Tibial nerve (tissue), 4 donors: ENCODE measurements at regions not wholly inside any gene's neighbourhood (a gene's known extent, or its start where the extent isn't known, plus 50 kb on each side); places are given as distances from the start of the nearest gene placed in this dataset.

Source experiments
- DNase-seq, 2 donors: peaks; one replicate each; pipeline ENCODE4 v3.0.0-alpha.2; 2019; ENCODE audit warnings: low spot score in 2 of 2
- H3K27ac ChIP-seq, 4 donors: fragments of 200-600 bp; sonication (generic) in 3 of 4; one replicate each; pipeline ENCODE4 v1.5.1; 2017 to 2019; ENCODE audit warnings: mild to moderate bottlenecking in 1 of 4
- H3K27me3 ChIP-seq, 2 donors: fragments of 200-600 bp; sonication (generic) in 1 of 2; one replicate each; pipeline versions ENCODE4 v1.5.1 to v1.6.0; 2017 to 2019
- H3K36me3 ChIP-seq, 3 donors: fragments of 200-600 bp; sonication (generic); one replicate each; pipeline ENCODE4 v1.5.1; 2018 to 2019
- H3K4me1 ChIP-seq, 4 donors: fragments of 200-600 bp; sonication (generic) in 3 of 4; one replicate each; pipeline ENCODE4 v1.5.1; 2017 to 2019
- H3K4me3 ChIP-seq, 4 donors: fragments of 200-600 bp; sonication (generic) in 3 of 4; one replicate each; pipeline ENCODE4 v1.5.1; 2017 to 2019; ENCODE audit warnings: mild to moderate bottlenecking in 1 of 4, moderate library complexity in 1 of 4
- H3K9me3 ChIP-seq, 4 donors: fragments of 200-600 bp; sonication (generic) in 3 of 4; one replicate each; pipeline ENCODE4 v1.5.1; 2017 to 2019
- EP300 ChIP-seq, 2 donors: sonication (generic); formaldehyde crosslinking; IDR thresholded peaks; one replicate each; pipeline ENCODE4 v1.6.1; 2017; ENCODE audit warnings: antibody characterized with exemption in 2 of 2, mild to moderate bottlenecking in 1 of 2
- POLR2A ChIP-seq, 2 donors: fragments of 450-650 bp; IDR thresholded peaks; one replicate each; pipeline ENCODE4 v1.6.1; 2017; ENCODE audit warnings: antibody characterized with exemption in 2 of 2, mild to moderate bottlenecking in 2 of 2, moderate library complexity in 2 of 2
- WGBS, 2 donors: methylation state at CpG; one replicate each; pipeline ENCODE4 v1.1.5; 2018; 5-methylcytosine and 5-hydroxymethylcytosine counted together
- TF ChIP-seq, protein P1 (sequence below), 5 experiments: fragments of 200-600 bp in 3 of 5; fragments of 450-650 bp in 2 of 5; sonication (generic) in 3 of 5; IDR thresholded peaks; one replicate each; pipeline ENCODE4 v1.5.1; 2016 to 2019; ENCODE audit warnings: antibody characterized with exemption in 5 of 5, mild to moderate bottlenecking in 3 of 5, moderate library complexity in 2 of 5

DNA sequence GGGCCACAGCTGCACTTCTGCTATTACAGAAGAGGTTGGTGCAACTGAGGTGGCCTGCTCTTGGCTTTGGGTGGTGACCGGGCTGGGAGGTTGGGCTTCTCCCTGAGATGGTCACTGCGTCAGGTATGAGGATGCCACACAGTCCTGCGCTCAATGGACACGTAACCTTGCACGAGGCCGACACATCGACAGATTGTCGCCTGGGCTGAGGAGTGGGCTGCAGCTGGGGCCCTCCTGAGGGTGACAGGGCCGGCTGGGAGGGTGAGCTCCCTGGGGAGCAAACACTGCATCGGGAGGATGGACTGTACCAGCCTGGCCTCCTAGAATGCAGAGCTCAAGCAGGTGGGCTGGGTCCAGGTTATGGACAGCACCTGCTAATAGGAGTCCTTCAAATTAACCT is 261.1 kb upstream of the ADAMTS16 start:
- 84 to 94% methylated on average over 7 to 10 of the region's 10 CpGs for WGBS, 2 donors
- Histone ChIP-seq H3K27me3 (no peaks in the 10 kb centered on the region), H3K4me3 (no peak overlapping the region)

GRCh38 chr5:4879693-4880303 is 260.3 kb upstream of the ADAMTS16 start:
- no peaks in the 10 kb centered on the region for H3K27me3 ChIP-seq
- peak; percentile 79 to 89 for DNase-seq

More for the DNA sequence above, 261.1 kb upstream of the ADAMTS16 start:
- Histone ChIP-seq H3K4me1 (peaks cover 0 to 5% (median 0%) of the 10 kb centered on the region in 4 donors), H3K36me3 (no peaks in the 10 kb centered on the region), H3K9me3 (no peaks in the 10 kb centered on the region), H3K27ac (no peak overlapping the region)
- TF ChIP-seq, protein P1, sequence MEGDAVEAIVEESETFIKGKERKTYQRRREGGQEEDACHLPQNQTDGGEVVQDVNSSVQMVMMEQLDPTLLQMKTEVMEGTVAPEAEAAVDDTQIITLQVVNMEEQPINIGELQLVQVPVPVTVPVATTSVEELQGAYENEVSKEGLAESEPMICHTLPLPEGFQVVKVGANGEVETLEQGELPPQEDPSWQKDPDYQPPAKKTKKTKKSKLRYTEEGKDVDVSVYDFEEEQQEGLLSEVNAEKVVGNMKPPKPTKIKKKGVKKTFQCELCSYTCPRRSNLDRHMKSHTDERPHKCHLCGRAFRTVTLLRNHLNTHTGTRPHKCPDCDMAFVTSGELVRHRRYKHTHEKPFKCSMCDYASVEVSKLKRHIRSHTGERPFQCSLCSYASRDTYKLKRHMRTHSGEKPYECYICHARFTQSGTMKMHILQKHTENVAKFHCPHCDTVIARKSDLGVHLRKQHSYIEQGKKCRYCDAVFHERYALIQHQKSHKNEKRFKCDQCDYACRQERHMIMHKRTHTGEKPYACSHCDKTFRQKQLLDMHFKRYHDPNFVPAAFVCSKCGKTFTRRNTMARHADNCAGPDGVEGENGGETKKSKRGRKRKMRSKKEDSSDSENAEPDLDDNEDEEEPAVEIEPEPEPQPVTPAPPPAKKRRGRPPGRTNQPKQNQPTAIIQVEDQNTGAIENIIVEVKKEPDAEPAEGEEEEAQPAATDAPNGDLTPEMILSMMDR (IDR thresholded peaks at IDR 0.05) = no peak
- no peak for DNase-seq

DNA sequence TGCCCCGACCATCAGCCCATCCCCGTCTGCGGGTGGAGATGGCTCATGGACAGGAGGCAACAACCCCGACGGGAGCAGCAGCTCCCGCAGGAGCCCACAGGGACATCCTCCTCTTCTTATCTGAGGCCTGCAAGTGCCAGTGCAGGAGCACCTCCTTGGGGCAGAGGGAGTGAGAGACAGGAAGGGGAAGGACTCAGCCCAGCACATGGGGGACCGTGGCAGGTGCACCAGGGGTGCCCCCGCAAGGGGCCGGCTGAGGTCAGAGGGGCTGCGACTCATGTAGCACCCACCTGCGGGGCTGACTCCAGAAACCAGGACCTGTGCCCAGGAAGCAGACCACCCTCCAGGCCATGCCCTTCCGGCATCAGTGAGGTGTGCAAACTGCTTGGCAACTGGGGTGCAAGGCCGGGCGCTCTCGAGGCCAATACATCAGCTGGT is 259.8 kb upstream of the ADAMTS16 start:
- 83 to 86% methylated on average over 13 to 14 of the region's 15 CpGs for WGBS, 2 donors
- Histone ChIP-seq H3K9me3 (no peaks in the 10 kb centered on the region), H3K27ac (no peak overlapping the region), H3K36me3 (no peaks in the 10 kb centered on the region), H3K27me3 (no peaks in the 10 kb centered on the region), H3K4me3 (no peak overlapping the region), H3K4me1 (peaks cover 0 to 5% (median 0%) of the 10 kb centered on the region in 4 donors)
- TF ChIP-seq, protein P1 (IDR thresholded peaks at IDR 0.05) = no peak
- TF ChIP-seq EP300 (IDR thresholded peaks at IDR 0.05) (no peak), POLR2A (IDR thresholded peaks at IDR 0.05) (no peak)
- DNase-seq = no peak

More at GRCh38 chr5:4879693-4880303, 260.3 kb upstream of the ADAMTS16 start:
- Histone ChIP-seq H3K4me3 (no peak overlapping the region), H3K4me1 (peaks cover 0 to 5% (median 0%) of the 10 kb centered on the region in 4 donors), H3K36me3 (no peaks in the 10 kb centered on the region), H3K9me3 (no peaks in the 10 kb centered on the region), H3K27ac (no peak overlapping the region)
- WGBS, 2 donors = 42 to 43% methylated on average over 15 of the region's 15 CpGs
- no peak for TF ChIP-seq POLR2A (IDR thresholded peaks at IDR 0.05)
- TF ChIP-seq EP300 (IDR thresholded peaks at IDR 0.05) = no peak
- TF ChIP-seq, protein P1 (IDR thresholded peaks at IDR 0.05) = peak; percentile 83 to 92 (median 91)

GRCh38 chr5:4881366-4882002 is 258.6 kb upstream of the ADAMTS16 start:
- 84 to 87% methylated on average over 8 of the region's 8 CpGs for WGBS, 2 donors
- H3K4me1 ChIP-seq = peaks cover 0 to 5% (median 0%) of the 10 kb centered on the region in 4 donors
- TF ChIP-seq POLR2A (IDR thresholded peaks at IDR 0.05) = no peak
- TF ChIP-seq EP300 (IDR thresholded peaks at IDR 0.05) = no peak
- TF ChIP-seq, protein P1 (IDR thresholded peaks at IDR 0.05) = no peak

DNA sequence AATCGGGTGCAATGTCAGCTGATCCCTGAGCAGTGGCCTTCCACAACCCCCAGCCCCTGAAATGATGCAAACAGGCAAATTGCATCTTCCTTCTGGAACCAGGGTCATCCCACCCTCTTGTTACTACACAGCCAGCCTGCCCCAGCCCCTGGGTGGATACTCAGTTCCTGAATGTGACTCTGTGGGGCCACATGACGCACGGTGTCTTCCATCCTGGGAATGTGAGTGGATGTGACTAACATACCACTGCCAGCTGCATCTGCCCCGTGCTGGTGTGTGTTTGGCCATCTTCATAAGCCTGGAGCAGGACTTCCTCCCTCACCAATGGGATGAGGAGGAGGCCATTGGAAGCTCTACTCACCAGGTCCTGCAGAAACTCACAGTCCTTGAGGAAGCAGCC is 257.9 kb upstream of the ADAMTS16 start:
- 85 to 86% methylated on average over 4 of the region's 4 CpGs for WGBS, 2 donors
- TF ChIP-seq EP300 (IDR thresholded peaks at IDR 0.05) (no peak), POLR2A (IDR thresholded peaks at IDR 0.05) (no peak)
- TF ChIP-seq, protein P1 (IDR thresholded peaks at IDR 0.05) = no peak
- Histone ChIP-seq H3K27me3 (no peaks in the 10 kb centered on the region), H3K36me3 (no peaks in the 10 kb centered on the region), H3K4me1 (peaks cover 0 to 5% (median 0%) of the 10 kb centered on the region in 4 donors), H3K4me3 (no peak overlapping the region), H3K9me3 (no peaks in the 10 kb centered on the region), H3K27ac (no peak overlapping the region)
- no peak for DNase-seq

More at GRCh38 chr5:4881366-4882002, 258.6 kb upstream of the ADAMTS16 start:
- DNase-seq = no peak
- no peaks in the 10 kb centered on the region for H3K27me3 ChIP-seq
- H3K4me3 ChIP-seq = no peak overlapping the region
- H3K36me3 ChIP-seq = no peaks in the 10 kb centered on the region
- no peak overlapping the region for H3K27ac ChIP-seq
- no peaks in the 10 kb centered on the region for H3K9me3 ChIP-seq
